BE2C (cell line): ENCODE measurements at regions not wholly inside any gene's neighbourhood (a gene's known extent, or its start where the extent isn't known, plus 50 kb on each side); places are given as distances from the start of the nearest gene placed in this dataset.

Experiments used
- DNase-seq: peaks from one replicate; pipeline ENCODE4 v3.0.0-alpha.2; 2020
- H3K27me3 ChIP-seq: fragments of 250-450 bp; sonication (Bioruptor Pico); 2 replicates; pipeline ENCODE4 v1.5.1; 2020; ENCODE audit warnings: mild to moderate bottlenecking
- H3K36me3 ChIP-seq: fragments of 250-450 bp; sonication (Bioruptor Pico); 2 replicates; pipeline ENCODE4 v1.5.1; 2020; ENCODE audit warnings: mild to moderate bottlenecking
- H3K4me1 ChIP-seq: fragments of 250-450 bp; sonication (Bioruptor Pico); 2 replicates; pipeline ENCODE4 v1.5.1; 2020
- H3K4me3 ChIP-seq: 2 replicates; pipeline ENCODE4 v1.5.1; 2011; ENCODE audit warnings: low read depth, low read length
- H3K9me3 ChIP-seq: fragments of 250-450 bp; sonication (Bioruptor Pico); 2 replicates; pipeline ENCODE4 v1.5.1; 2020
- CTCF ChIP-seq: IDR thresholded peaks from 2 replicates; pipeline ENCODE4 v1.5.1; 2012; ENCODE audit warnings: mild to moderate bottlenecking, low read depth, low read length

DNA sequence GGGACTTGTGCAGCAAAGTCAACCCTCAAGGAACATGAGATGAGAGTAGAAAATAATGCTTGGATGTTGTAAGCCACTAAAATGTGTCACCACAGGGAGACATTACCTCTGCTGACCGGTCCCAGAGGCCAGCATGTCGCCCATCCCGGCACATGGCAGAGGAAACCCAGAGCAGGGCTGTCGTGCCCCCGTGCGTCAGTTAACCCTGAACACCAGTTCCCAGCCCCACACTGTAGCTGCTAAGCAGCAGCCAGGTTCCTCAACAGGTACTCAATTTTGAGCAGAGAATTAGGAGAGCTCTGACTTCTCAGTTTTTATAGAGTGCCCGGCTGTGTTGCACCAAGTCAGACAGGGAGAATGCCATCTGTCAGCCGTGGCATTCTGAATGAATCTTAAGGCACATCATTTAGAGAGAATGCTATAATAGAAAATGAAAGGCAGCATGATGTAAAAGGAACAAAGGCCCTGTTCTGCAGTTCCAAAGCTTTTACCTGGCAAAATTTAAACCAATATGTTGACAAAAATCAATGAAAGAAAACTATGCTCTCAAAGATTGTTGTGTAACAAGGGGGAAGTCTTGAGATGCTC, 307.9 kb downstream of the METTL4 start:
- no peak for DNase-seq
- H3K36me3 ChIP-seq = no peaks in the 10 kb centered on the region
- H3K27me3 ChIP-seq = no peaks in the 10 kb centered on the region
- no peaks in the 10 kb centered on the region for H3K4me1 ChIP-seq
- H3K4me3 ChIP-seq = no peak overlapping the region
- no peak for TF ChIP-seq CTCF
- no peaks in the 10 kb centered on the region for H3K9me3 ChIP-seq

- no peak for DNase-seq
Measured at GRCh38 chr18:2274613-2275012, 296.7 kb downstream of the METTL4 start.

DNA sequence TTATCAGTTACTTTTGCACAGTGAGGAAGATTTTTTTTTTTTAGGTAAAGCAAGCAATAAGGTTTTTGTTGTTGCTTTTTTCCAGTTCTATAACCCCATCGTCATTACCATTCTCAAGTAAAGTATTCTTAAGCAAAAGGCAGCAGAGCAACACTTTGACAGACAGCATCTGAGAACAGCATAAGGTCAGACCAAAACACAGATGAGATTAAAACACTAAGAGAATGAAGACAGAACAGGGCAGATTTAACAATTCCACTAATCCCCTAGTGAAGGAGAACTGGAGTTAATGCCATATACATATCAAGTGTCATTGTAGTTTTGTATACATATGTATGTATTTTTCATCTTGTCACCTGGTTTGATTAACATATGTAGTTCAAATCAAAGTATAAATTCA, 290.2 kb downstream of the METTL4 start:
- no peaks in the 10 kb centered on the region for H3K36me3 ChIP-seq
- H3K27me3 ChIP-seq = no peaks in the 10 kb centered on the region
- H3K4me3 ChIP-seq = no peak overlapping the region
- DNase-seq = no peak
- H3K4me1 ChIP-seq = no peaks in the 10 kb centered on the region
- H3K9me3 ChIP-seq = no peaks in the 10 kb centered on the region
- no peak for TF ChIP-seq CTCF

More at GRCh38 chr18:2274613-2275012, 296.7 kb downstream of the METTL4 start:
- no peaks in the 10 kb centered on the region for H3K36me3 ChIP-seq
- H3K27me3 ChIP-seq = no peaks in the 10 kb centered on the region
- no peaks in the 10 kb centered on the region for H3K9me3 ChIP-seq
- H3K4me3 ChIP-seq = no peak overlapping the region
- no peaks in the 10 kb centered on the region for H3K4me1 ChIP-seq
- TF ChIP-seq CTCF = no peak

DNA sequence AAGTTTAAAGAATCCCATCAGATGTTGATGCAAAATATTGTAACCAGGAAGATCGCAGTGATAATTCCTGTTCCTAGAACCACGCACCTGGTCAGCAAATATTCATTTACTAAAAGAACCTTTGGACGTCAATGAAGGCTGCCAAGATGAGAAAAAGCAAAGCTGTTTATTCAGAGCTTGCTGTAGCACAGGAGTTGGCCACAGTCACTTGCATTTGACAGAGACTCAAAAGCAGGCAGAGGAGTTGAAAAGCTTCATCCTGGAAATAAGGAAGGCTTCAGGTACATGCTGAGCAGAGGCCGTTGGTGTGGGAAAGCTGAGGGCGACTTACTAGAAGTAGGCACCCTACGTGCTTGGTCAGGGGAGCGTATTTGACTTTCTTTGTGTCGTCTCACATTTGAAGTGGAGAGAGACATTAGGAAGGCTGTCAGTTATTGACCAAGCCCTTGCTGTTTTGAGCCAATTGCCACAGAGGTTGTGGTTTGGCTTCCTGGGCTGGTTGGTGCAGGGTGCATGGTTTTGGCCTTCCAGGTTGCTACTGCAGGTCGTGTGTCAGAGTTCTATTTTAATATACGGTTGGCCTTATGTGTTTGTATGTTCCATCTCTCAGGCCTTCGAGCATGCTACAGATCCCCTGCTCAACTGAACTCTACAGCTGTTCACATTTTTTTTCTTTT, 289.6 kb downstream of the METTL4 start:
- Histone ChIP-seq H3K9me3 (no peaks in the 10 kb centered on the region), H3K4me3 (no peak overlapping the region), H3K4me1 (no peaks in the 10 kb centered on the region), H3K27me3 (no peaks in the 10 kb centered on the region), H3K36me3 (no peaks in the 10 kb centered on the region)
- no peak for TF ChIP-seq CTCF
- DNase-seq = no peak

DNA sequence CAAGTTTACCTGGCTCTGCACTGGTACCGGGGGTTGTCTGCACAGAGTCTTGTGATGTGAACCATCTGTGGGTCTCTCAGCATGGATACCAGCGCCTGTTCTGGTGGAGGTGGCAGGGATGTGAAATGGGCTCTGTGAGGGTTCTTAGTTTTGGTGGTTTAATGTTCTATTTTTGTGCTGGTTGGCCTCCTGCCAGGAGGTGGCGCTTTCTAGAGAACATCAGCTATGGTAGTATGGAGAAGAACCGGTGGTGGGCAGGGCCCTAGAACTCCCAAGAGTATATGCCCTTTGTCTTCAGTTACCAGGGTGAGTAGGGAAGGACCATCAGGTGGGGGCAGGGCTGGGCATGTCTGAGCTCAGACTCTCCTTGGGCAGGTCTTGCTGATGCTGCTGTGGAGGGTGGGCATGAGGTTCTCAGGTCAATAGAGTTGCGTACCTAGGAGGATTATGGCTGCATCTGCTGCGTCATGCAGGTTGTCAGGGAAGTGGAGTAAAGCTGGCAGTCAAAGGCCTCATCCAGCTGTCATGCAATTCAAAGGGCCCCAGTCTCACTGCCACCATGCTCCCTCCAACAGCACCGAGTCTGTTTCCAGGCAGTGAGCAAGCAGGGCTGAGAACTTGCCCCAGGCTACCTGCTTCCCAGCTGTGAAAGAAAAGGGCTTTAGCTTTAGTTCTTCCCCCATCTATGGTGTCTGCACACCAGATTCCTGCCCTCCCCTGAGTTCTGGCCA, 278.0 kb downstream of the METTL4 start:
- no peak for TF ChIP-seq CTCF
- H3K9me3 ChIP-seq = no peaks in the 10 kb centered on the region
- peak; percentile 4 for DNase-seq

GRCh38 chr18:2301316-2301715, 270.0 kb downstream of the METTL4 start:
- DNase-seq = no peak
- Histone ChIP-seq H3K9me3 (no peaks in the 10 kb centered on the region), H3K4me3 (no peak overlapping the region), H3K4me1 (no peaks in the 10 kb centered on the region), H3K27me3 (no peaks in the 10 kb centered on the region), H3K36me3 (no peaks in the 10 kb centered on the region)
- TF ChIP-seq CTCF = no peak

More for the DNA sequence above, 278.0 kb downstream of the METTL4 start:
- no peaks in the 10 kb centered on the region for H3K27me3 ChIP-seq
- no peak overlapping the region for H3K4me3 ChIP-seq
- no peaks in the 10 kb centered on the region for H3K4me1 ChIP-seq
- H3K36me3 ChIP-seq = no peaks in the 10 kb centered on the region
